ENCODE measurements at regions not wholly inside any gene's neighbourhood (a gene's known extent, or its start where the extent isn't known, plus 50 kb on each side); places are given as distances from the start of the nearest gene placed in this dataset.

GRCh38 chr11:25981998-25982397, 349.9 kb upstream of the ANO3 start:
- peak; percentile 76 for TF ChIP-seq CTCF (IDR thresholded peaks at IDR 0.05; ENCODE audit: low read depth, low read length)
- TF ChIP-seq EZH2phosphoT487 (IDR thresholded peaks at IDR 0.05; ENCODE audit: low read depth): no peak
